GM12878 (cell line): ENCODE measurements at regions not wholly inside any gene's neighbourhood (a gene's known extent, or its start where the extent isn't known, plus 50 kb on each side); places are given as distances from the start of the nearest gene placed in this dataset.

ENCODE experiments used
- ATAC-seq: fragments of 200-7000 bp; cut with Tn5 transposase; 3 replicates; pipeline ENCODE4 v1.9.1; 2020; ENCODE audit warnings: mild to moderate bottlenecking, moderate library complexity
- BruUV-seq: library from RNA; stranded (reverse); fragments of 400-500 nt; replicated peaks from 2 replicates; lab custom pipeline; 2021; lab: Mats Ljungman, UMichigan
- CTCF ChIA-PET: fragments of 300-600 bp; sonication (Branson Sonifier 250); formaldehyde crosslinking; extraction: SDS; loops from one replicate; lab custom pipeline; 2021; ENCODE audit warnings: inconsistent platforms; lab: Yijun Ruan, JAX
- POLR2A ChIA-PET: fragments of 350-600 bp; formaldehyde crosslinking; extraction: SDS; loops from one replicate; lab custom pipeline; 2021; ENCODE audit warnings: inconsistent platforms; lab: Charles Lee
- RAD21 ChIA-PET: fragments of 300-600 bp; sonication (Branson Sonifier 250); formaldehyde crosslinking; loops from one replicate; lab custom pipeline; 2023; ENCODE audit warnings: antibody characterized with exemption; ENCODE audit not compliant: unreplicated experiment; lab: Charles Lee
- SMC1A ChIA-PET: fragments of 300-600 bp; sonication (Branson Sonifier 250); formaldehyde crosslinking; loops from one replicate; lab custom pipeline; 2023; ENCODE audit not compliant: unreplicated experiment, uncharacterized antibody; lab: Charles Lee
- DNase-seq: peaks from one replicate; pipeline ENCODE4 v3.0.0-alpha.2; 2011; ENCODE audit warnings: low read depth, low spot score
- FAIRE-seq: peaks from 3 replicates; lab custom pipeline; 2011; peaks lifted over from hg19 to GRCh38; lab: Jason Lieb, UNC
- H2AFZ ChIP-seq: 2 replicates; pipeline ENCODE4 v1.6.0; 2011; ENCODE audit warnings: low read depth, low read length, control low read depth; ENCODE audit not compliant: control insufficient read depth
- H3K27ac ChIP-seq: 2 replicates; pipeline ENCODE4 v1.5.1; 2011; ENCODE audit warnings: control low read depth; ENCODE audit not compliant: control insufficient read depth, insufficient read depth
- H3K27me3 ChIP-seq, 2 experiments: replicated peaks in 1 of 2; 2 replicates each; pipeline versions ENCODE4 v1.6.0 to v1.6.1; 2011; ENCODE audit warnings: low read length in 1 of 2; ENCODE audit not compliant: control insufficient read depth in 2 of 2, insufficient read depth in 2 of 2
- H3K36me3 ChIP-seq, 2 experiments: 2 replicates each; pipeline ENCODE4 v1.5.1; 2011; ENCODE audit warnings: low read length in 1 of 2; ENCODE audit not compliant: control insufficient read depth in 2 of 2, insufficient read depth in 2 of 2
- H3K4me1 ChIP-seq: 2 replicates; pipeline ENCODE4 v1.6.1; 2011; ENCODE audit warnings: mild to moderate bottlenecking, low read length, moderate library complexity, mixed read lengths; ENCODE audit not compliant: control insufficient read depth, insufficient read depth
- H3K4me2 ChIP-seq: 2 replicates; pipeline ENCODE4 v1.6.0; 2011; ENCODE audit warnings: control low read depth; ENCODE audit not compliant: control insufficient read depth, insufficient read depth
- H3K4me3 ChIP-seq: fragments of 200-600 bp; sonication (generic); 2 replicates; pipeline ENCODE4 v1.5.1; 2016
- H3K79me2 ChIP-seq: 2 replicates; pipeline ENCODE4 v1.6.0; 2011; ENCODE audit warnings: low read length; ENCODE audit not compliant: control insufficient read depth, insufficient read depth
- H3K9ac ChIP-seq: 2 replicates; pipeline ENCODE4 v1.8.0; 2011; ENCODE audit warnings: low read length, control low read depth, mixed read lengths; ENCODE audit not compliant: control insufficient read depth, insufficient read depth
- H3K9me3 ChIP-seq: replicated peaks from 3 replicates; pipeline ENCODE4 v1.5.1; 2011; ENCODE audit warnings: mild to moderate bottlenecking, low read length; ENCODE audit not compliant: control insufficient read depth, insufficient read depth
- H4K20me1 ChIP-seq: 2 replicates; pipeline ENCODE4 v1.6.0; 2011; ENCODE audit not compliant: control insufficient read depth, insufficient read depth
- ATF2 ChIP-seq: IDR thresholded peaks from 2 replicates; pipeline ENCODE4 v1.6.1; 2012; ENCODE audit warnings: low read length, inconsistent platforms
- BCL11A ChIP-seq: IDR thresholded peaks from 2 replicates; pipeline ENCODE4 v1.6.1; 2011; ENCODE audit warnings: low read depth, low read length
- CREB1 ChIP-seq: IDR thresholded peaks from 2 replicates; pipeline ENCODE4 v1.6.1; 2012; ENCODE audit warnings: low read depth, mild to moderate bottlenecking, inconsistent platforms
- EGR1 ChIP-seq, 2 experiments: IDR thresholded peaks; 1 replicate in 1 of 2; 2 replicates in 1 of 2; pipeline ENCODE4 v1.6.1; 2011 to 2012; ENCODE audit warnings: low read depth in 2 of 2, low read length in 2 of 2, borderline replicate concordance in 1 of 2, mild to moderate bottlenecking in 1 of 2, moderate library complexity in 1 of 2
- HDAC6 ChIP-seq: fragments of 200-600 bp; sonication (generic); IDR thresholded peaks from one replicate; pipeline ENCODE4 v1.8.0; 2017; ENCODE audit warnings: antibody characterized with exemption; ENCODE audit not compliant: unreplicated experiment
- HSF1 ChIP-seq: fragments of 150-350 bp; IDR thresholded peaks from 2 replicates; pipeline ENCODE4 v1.6.1; 2014; ENCODE audit warnings: mild to moderate bottlenecking, low read depth, low read length
- NFIC ChIP-seq: IDR thresholded peaks from 2 replicates; pipeline ENCODE4 v1.6.1; 2012; ENCODE audit warnings: low read depth, mild to moderate bottlenecking, inconsistent platforms, low read length, moderate library complexity
- NFYB ChIP-seq: IDR thresholded peaks from 2 replicates; pipeline ENCODE4 v1.6.1; 2011; ENCODE audit warnings: low read depth, mild to moderate bottlenecking, low read length, improper control_type of control experiment, moderate library complexity; ENCODE audit not compliant: insufficient read depth
- RAD51 ChIP-seq: fragments of 450-650 bp; IDR thresholded peaks from 2 replicates; pipeline ENCODE4 v1.6.1; 2016; ENCODE audit warnings: moderate library complexity, mild to moderate bottlenecking, inconsistent platforms
- SMAD5 ChIP-seq: IDR thresholded peaks from 2 replicates; pipeline ENCODE4 v1.6.1; 2016; ENCODE audit warnings: antibody characterized with exemption, low read depth
- STAT3 ChIP-seq: IDR thresholded peaks from 2 replicates; pipeline ENCODE4 v1.6.1; 2011; ENCODE audit warnings: low read depth, low read length, improper control_type of control experiment
- SUZ12 ChIP-seq: fragments of 200-600 bp; sonication (generic); IDR thresholded peaks from one replicate; pipeline ENCODE4 v1.6.1; 2018; ENCODE audit warnings: antibody characterized with exemption, mild to moderate bottlenecking; ENCODE audit not compliant: unreplicated experiment
- ZNF274 ChIP-seq: IDR thresholded peaks from one replicate; pipeline ENCODE4 v1.8.0; 2011; ENCODE audit not compliant: insufficient read length, insufficient read depth
- WGBS: methylation state at CpG from one replicate; pipeline ENCODE4 v1.1.6; 2016; ENCODE audit warnings: low lambda C conversion rate; ENCODE audit not compliant: insufficient replicate concordance, insufficient coverage; ENCODE audit errors: missing lambda C conversion rate; 5-methylcytosine and 5-hydroxymethylcytosine counted together
- in situ Hi-C: fragments of 300-500 bp; cut with MboI; formaldehyde crosslinking; loops from 9 replicates; pipeline ENCODE4 v1.14.3; 2018; ENCODE audit warnings: mixed read lengths
- intact Hi-C: fragments of 100-400 bp; cut with micrococcal nuclease; formaldehyde crosslinking; loops from one replicate; pipeline ENCODE4 v1.14.2; 2022; ENCODE audit not compliant: unreplicated experiment

- in situ Hi-C loops (no loop called here), intact Hi-C loops (no loop called here)
- no peak for FAIRE-seq
- no peak overlapping the region for H3K9ac ChIP-seq
- RAD21 ChIA-PET, result no interaction called here
- no peaks in the 10 kb centered on the region for H4K20me1 ChIP-seq
- 0% methylated on average over 3 of the region's 3 CpGs for WGBS
- H3K4me1 ChIP-seq, result no peaks in the 10 kb centered on the region
- H3K27ac ChIP-seq, result no peak overlapping the region
- DNase-seq, result no peak
- TF ChIP-seq ZNF274 (no peak), CREB1 (peak; percentile 31; the same call in 1 of the 2 replicates), NFIC (no peak)
- no peaks in the 10 kb centered on the region for H3K36me3 ChIP-seq
- POLR2A ChIA-PET, result no interaction called here
- ATAC-seq, result no peak
- no peak overlapping the region for H3K4me2 ChIP-seq
- no peaks in the 10 kb centered on the region for H3K27me3 ChIP-seq
- H3K9me3 ChIP-seq, result no peaks in the 10 kb centered on the region; the same call in 2 of the 3 replicates
- CTCF ChIA-PET, result no interaction called here
- no peak overlapping the region for H2AFZ ChIP-seq
- H3K4me3 ChIP-seq, result no peak overlapping the region
- H3K79me2 ChIP-seq, result no peaks in the 10 kb centered on the region
- SMC1A ChIA-PET, result interaction anchor here (1.4 kb wide), 1 partner anchor 17 kb away, joined by 6 read pairs; no protein-coding TSS in a partner anchor
- no TSS peak for BruUV-seq
Observed at GRCh38 chr3:140770977-140771667, 93.3 kb downstream of the TRIM42 start.

- ChIA-PET SMC1A (interaction anchor here (1.0 to 1.4 kb wide), 2 partner anchors 16 to 23 kb away, joined by 3 read pairs; no protein-coding TSS in a partner anchor), RAD21 (no interaction called here)
Observed at GRCh38 chr3:140777631-140778233, 99.9 kb downstream of the TRIM42 start.

More at GRCh38 chr3:140777631-140778233, 99.9 kb downstream of the TRIM42 start:
- in situ Hi-C loops, result no loop called here
- no peaks in the 10 kb centered on the region for H3K79me2 ChIP-seq
- H3K4me3 ChIP-seq, result no peak overlapping the region
- no TSS peak for BruUV-seq
- H3K36me3 ChIP-seq, result no peaks in the 10 kb centered on the region
- no peak for TF ChIP-seq BCL11A
- TF ChIP-seq EGR1 (IDR thresholded peaks at IDR 0.05; ENCODE audit: borderline replicate concordance in 1 of 2, low read depth in 2 of 2, low read length in 2 of 2), result no peak
- no peak for TF ChIP-seq STAT3
- no peak for TF ChIP-seq RAD51
- TF ChIP-seq HSF1, result no peak
- TF ChIP-seq NFYB, result no peak
- no peak for TF ChIP-seq SUZ12
- no peak for TF ChIP-seq ATF2
- no peak for TF ChIP-seq SMAD5
- no peak for TF ChIP-seq HDAC6
- TF ChIP-seq, all 136 proteins: peak for 0
- Histone ChIP-seq H4K20me1 (no peaks in the 10 kb centered on the region), H3K27me3 (no peaks in the 10 kb centered on the region), H2AFZ (no peak overlapping the region), H3K9me3 (no peaks in the 10 kb centered on the region; the same call in 2 of the 3 replicates), H3K4me1 (no peaks in the 10 kb centered on the region), H3K4me2 (no peak overlapping the region), H3K9ac (no peak overlapping the region), H3K27ac (no peak overlapping the region)
- intact Hi-C loops, result no loop called here
- POLR2A ChIA-PET, result no interaction called here
- WGBS, result 15% methylated on average over 4 of the region's 4 CpGs
- CTCF ChIA-PET, result no interaction called here
- ATAC-seq, result no peak
- DNase-seq, result no peak
- no peak for FAIRE-seq
